ENCODE measurements at regions not wholly inside any gene's neighbourhood (a gene's known extent, or its start where the extent isn't known, plus 50 kb on each side); places are given as distances from the start of the nearest gene placed in this dataset.

GRCh38 chr7:9407816-9408215 lies 974.4 kb downstream of the NXPH1 start:
- TF ChIP-seq CTCF (IDR thresholded peaks at IDR 0.05; ENCODE audit: low read depth, low read length) = no peak
- H3K4me3 ChIP-seq (ENCODE audit: low read depth, low read length) = no peak overlapping the region

- no peak overlapping the region for H3K4me3 ChIP-seq (ENCODE audit: low read depth, low read length)
- no peak for TF ChIP-seq CTCF (IDR thresholded peaks at IDR 0.05; ENCODE audit: low read depth, low read length)
Observed at GRCh38 chr7:9453521-9453920, 1020.1 kb downstream of the NXPH1 start.

GRCh38 chr7:9488555-9488954 lies 1055.1 kb downstream of the NXPH1 start:
- no peak overlapping the region for H3K4me3 ChIP-seq (ENCODE audit: low read depth, low read length)
- no peak for TF ChIP-seq CTCF (IDR thresholded peaks at IDR 0.05; ENCODE audit: low read depth, low read length)

GRCh38 chr7:9498303-9498702 lies 1064.9 kb downstream of the NXPH1 start:
- no peak for TF ChIP-seq CTCF (IDR thresholded peaks at IDR 0.05; ENCODE audit: low read depth, low read length)
- H3K4me3 ChIP-seq (ENCODE audit: low read depth, low read length) = no peak overlapping the region

GRCh38 chr7:9502269-9502668 lies 1068.9 kb downstream of the NXPH1 start:
- TF ChIP-seq CTCF (IDR thresholded peaks at IDR 0.05; ENCODE audit: low read depth, low read length) = no peak
- no peak overlapping the region for H3K4me3 ChIP-seq (ENCODE audit: low read depth, low read length)

GRCh38 chr7:9504678-9505077 lies 1071.3 kb downstream of the NXPH1 start:
- no peak overlapping the region for H3K4me3 ChIP-seq (ENCODE audit: low read depth, low read length)
- no peak for TF ChIP-seq CTCF (IDR thresholded peaks at IDR 0.05; ENCODE audit: low read depth, low read length)

- H3K4me3 ChIP-seq (ENCODE audit: low read depth, low read length) = no peak overlapping the region
- no peak for TF ChIP-seq CTCF (IDR thresholded peaks at IDR 0.05; ENCODE audit: low read depth, low read length)
Observed at GRCh38 chr7:9505516-9505915, 1072.1 kb downstream of the NXPH1 start.
